H9 (cell line): ENCODE measurements at regions not wholly inside any gene's neighbourhood (a gene's known extent, or its start where the extent isn't known, plus 50 kb on each side); places are given as distances from the start of the nearest gene placed in this dataset.

Source experiments
- DNase-seq: peaks from one replicate; pipeline ENCODE4 v3.0.0-alpha.2; 2017
- H2AFZ ChIP-seq: one replicate; pipeline ENCODE4 v1.6.1; 2013; ENCODE audit warnings: mild to moderate bottlenecking, low read length, control low read depth, moderate library complexity
- H2AK5ac ChIP-seq: 2 replicates; pipeline ENCODE4 v1.6.1; 2013; ENCODE audit warnings: low read length, control low read depth, mixed read lengths; ENCODE audit not compliant: insufficient read length
- H2BK120ac ChIP-seq: one replicate; pipeline ENCODE4 v1.6.1; 2013; ENCODE audit warnings: low read depth, mild to moderate bottlenecking, low read length, control low read depth, inconsistent platforms; ENCODE audit not compliant: poor library complexity, severe bottlenecking
- H2BK12ac ChIP-seq: 2 replicates; pipeline ENCODE4 v1.6.1; 2013; ENCODE audit warnings: low read length, control low read depth, mixed read lengths, low read depth; ENCODE audit not compliant: insufficient read length
- H2BK15ac ChIP-seq: 2 replicates; pipeline ENCODE4 v1.6.1; 2013; ENCODE audit warnings: low read depth, low read length, control low read depth
- H2BK20ac ChIP-seq: one replicate; pipeline ENCODE4 v1.6.1; 2013; ENCODE audit warnings: low read depth, mild to moderate bottlenecking, low read length, control low read depth, inconsistent platforms; ENCODE audit not compliant: poor library complexity, severe bottlenecking
- H2BK5ac ChIP-seq: 2 replicates; pipeline ENCODE4 v1.6.1; 2013; ENCODE audit warnings: low read length, control low read depth, mixed read lengths; ENCODE audit not compliant: insufficient read length
- H3K14ac ChIP-seq: 2 replicates; pipeline ENCODE4 v1.6.1; 2013; ENCODE audit warnings: low read length, control low read depth; ENCODE audit not compliant: insufficient read depth
- H3K18ac ChIP-seq: 2 replicates; pipeline ENCODE4 v1.6.1; 2013; ENCODE audit warnings: low read depth, mild to moderate bottlenecking, mixed read lengths, low read length, control low read depth; ENCODE audit not compliant: insufficient read length
- H3K23ac ChIP-seq: 2 replicates; pipeline ENCODE4 v1.6.1; 2013; ENCODE audit warnings: low read length, control low read depth, mixed read lengths, low read depth; ENCODE audit not compliant: insufficient read length
- H3K23me2 ChIP-seq: 2 replicates; pipeline ENCODE4 v1.6.1; 2013; ENCODE audit warnings: low read depth, mild to moderate bottlenecking, mixed read lengths, low read length, control low read depth; ENCODE audit not compliant: insufficient read length, poor library complexity, severe bottlenecking
- H3K27ac ChIP-seq: 2 replicates; pipeline ENCODE4 v1.5.1; 2013; ENCODE audit warnings: low read length, control low read depth, mixed read lengths, low read depth; ENCODE audit not compliant: insufficient read length
- H3K27me3 ChIP-seq: 2 replicates; pipeline ENCODE4 v1.6.1; 2013; ENCODE audit warnings: low read length, control low read depth, inconsistent platforms; ENCODE audit not compliant: insufficient read depth
- H3K4ac ChIP-seq: 2 replicates; pipeline ENCODE4 v1.6.1; 2013; ENCODE audit warnings: low read depth, mild to moderate bottlenecking, control low read depth, inconsistent platforms, low read length, moderate library complexity
- H3K4me1 ChIP-seq: 2 replicates; pipeline ENCODE4 v1.6.1; 2013; ENCODE audit warnings: low read length, control low read depth, inconsistent platforms; ENCODE audit not compliant: insufficient read depth
- H3K4me2 ChIP-seq: 2 replicates; pipeline ENCODE4 v1.6.1; 2013; ENCODE audit warnings: low read length, control low read depth, mixed read lengths; ENCODE audit not compliant: insufficient read length, insufficient read depth
- H3K56ac ChIP-seq: 2 replicates; pipeline ENCODE4 v1.6.1; 2013; ENCODE audit warnings: low read depth, mild to moderate bottlenecking, mixed read lengths, low read length, control low read depth; ENCODE audit not compliant: insufficient read length
- H3K79me1 ChIP-seq: 2 replicates; pipeline ENCODE4 v1.6.1; 2013; ENCODE audit warnings: low read depth, mild to moderate bottlenecking, moderate library complexity, low read length, control low read depth, inconsistent platforms; ENCODE audit not compliant: insufficient read depth, poor library complexity, severe bottlenecking
- H3K79me2 ChIP-seq: 2 replicates; pipeline ENCODE4 v1.6.1; 2013; ENCODE audit warnings: low read length, control low read depth, inconsistent platforms; ENCODE audit not compliant: insufficient read depth
- H3K9ac ChIP-seq: 2 replicates; pipeline ENCODE4 v1.6.1; 2013; ENCODE audit warnings: low read length, control low read depth, mixed read lengths; ENCODE audit not compliant: insufficient read length; ENCODE audit errors: extremely low read depth
- H3K9me3 ChIP-seq: one replicate; pipeline ENCODE4 v1.6.1; 2013; ENCODE audit warnings: low read depth, low read length, inconsistent platforms; ENCODE audit not compliant: control insufficient read depth
- H3T11ph ChIP-seq: one replicate; pipeline ENCODE4 v1.6.1; 2013; ENCODE audit warnings: mild to moderate bottlenecking, low read length, control low read depth, inconsistent platforms
- H4K20me1 ChIP-seq: one replicate; pipeline ENCODE4 v1.6.1; 2013; ENCODE audit not compliant: control insufficient read depth, insufficient read length, insufficient read depth
- H4K5ac ChIP-seq: 2 replicates; pipeline ENCODE4 v1.6.1; 2013; ENCODE audit warnings: low read depth, mild to moderate bottlenecking, mixed read lengths, low read length, control low read depth; ENCODE audit not compliant: insufficient read length
- H4K8ac ChIP-seq: replicated peaks from 2 replicates; pipeline ENCODE4 v1.6.1; 2013; ENCODE audit warnings: low read length, control low read depth, mixed read lengths, low read depth; ENCODE audit not compliant: insufficient read length
- H4K91ac ChIP-seq: 2 replicates; pipeline ENCODE4 v1.6.1; 2013; ENCODE audit warnings: low read depth, mild to moderate bottlenecking, moderate library complexity, mixed read lengths, low read length, control low read depth; ENCODE audit not compliant: insufficient read length
- H3K27ac Mint-ChIP-seq, 3 experiments: 2 replicates in 2 of 3; 3 replicates in 1 of 3; pipeline ENCODE4 v1.8.0; 2020 to 2021; ENCODE audit warnings: mixed read lengths in 3 of 3, mild to moderate bottlenecking in 1 of 3, moderate library complexity in 1 of 3
- H3K27me3 Mint-ChIP-seq: 2 replicates; pipeline ENCODE4 v1.8.0; 2021; ENCODE audit warnings: low read depth, mild to moderate bottlenecking, moderate library complexity, mixed read lengths
- H3K36me3 Mint-ChIP-seq, 3 experiments: 2 replicates in 2 of 3; 3 replicates in 1 of 3; pipeline ENCODE4 v1.8.0; 2020 to 2021; ENCODE audit warnings: low read depth in 3 of 3, mixed read lengths in 3 of 3; ENCODE audit not compliant: insufficient read depth in 1 of 3
- H3K4me1 Mint-ChIP-seq, 2 experiments: 2 replicates each; pipeline ENCODE4 v1.8.0; 2020; ENCODE audit warnings: mixed read lengths in 2 of 2
- H3K4me3 Mint-ChIP-seq, 2 experiments: 2 replicates in 1 of 2; 3 replicates in 1 of 2; pipeline ENCODE4 v1.8.0; 2020 to 2021; ENCODE audit warnings: mild to moderate bottlenecking in 2 of 2, mixed read lengths in 2 of 2, moderate library complexity in 1 of 2
- H3K9me3 Mint-ChIP-seq, 2 experiments: 2 replicates in 1 of 2; 3 replicates in 1 of 2; pipeline ENCODE4 v1.8.0; 2020; ENCODE audit warnings: mild to moderate bottlenecking in 2 of 2, mixed read lengths in 2 of 2, moderate library complexity in 1 of 2
- WGBS: extraction: QIAGEN DNeasy Blood & Tissue Kit; methylation state at CpG from one replicate; pipeline ENCODE4 v1.1.7; 2013; ENCODE audit warnings: missing lambda C conversion rate, low lambda C conversion rate, mixed read lengths; ENCODE audit not compliant: insufficient read length; ENCODE audit errors: extremely low coverage; 5-methylcytosine and 5-hydroxymethylcytosine counted together
- TF ChIP-seq, protein P1 (sequence below): fragments of 200-600 bp; sonication (generic); conservative IDR thresholded peaks from 3 replicates; pipeline ENCODE4 v1.8.0; 2021; ENCODE audit warnings: antibody characterized with exemption, mild to moderate bottlenecking

DNA sequence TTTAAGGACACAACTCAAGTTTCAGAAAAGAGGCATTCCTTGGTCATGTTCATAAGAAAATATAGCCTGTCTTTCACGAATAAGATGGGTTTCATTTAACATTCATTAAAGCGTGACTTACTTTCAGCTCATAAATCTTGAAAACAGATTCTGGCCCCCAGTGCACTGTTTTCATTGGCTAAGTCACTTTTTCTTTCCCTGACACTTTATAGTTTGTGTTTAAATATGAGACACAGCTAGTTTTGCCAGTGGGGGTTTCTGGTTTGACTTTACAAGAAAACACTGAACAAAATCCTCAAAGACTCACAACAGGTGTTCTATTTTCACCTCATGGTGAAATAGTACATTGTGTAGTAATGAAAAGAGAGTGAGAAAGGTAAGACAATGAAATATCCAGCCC is 65.9 kb downstream of the PHLDA1 start:
- no peaks in the 10 kb centered on the region for H3K9me3 Mint-ChIP-seq
- Histone ChIP-seq H2BK20ac (no peak overlapping the region), H2AFZ (no peak overlapping the region), H3K14ac (no peak overlapping the region), H3K9me3 (no peaks in the 10 kb centered on the region), H2BK12ac (no peak overlapping the region), H2AK5ac (no peak overlapping the region), H3K23me2 (no peaks in the 10 kb centered on the region), H2BK15ac (no peak overlapping the region), H3K27ac (no peak overlapping the region), H2BK120ac (no peak overlapping the region), H3K4me1 (peaks cover 12% of the 10 kb centered on the region), H4K8ac (no peak overlapping the region), H3T11ph (no peak overlapping the region), H4K91ac (no peak overlapping the region), H4K5ac (no peak overlapping the region), H3K56ac (no peak overlapping the region), H3K9ac (no peak overlapping the region), H4K20me1 (no peaks in the 10 kb centered on the region), H2BK5ac (no peak overlapping the region), H3K4me2 (no peak overlapping the region), H3K27me3 (no peaks in the 10 kb centered on the region), H3K79me1 (no peaks in the 10 kb centered on the region), H3K4ac (no peak overlapping the region), H3K79me2 (no peaks in the 10 kb centered on the region), H3K23ac (no peak overlapping the region), H3K18ac (no peak overlapping the region)
- peaks cover 26 to 37% of the 10 kb centered on the region in 2 experiments for H3K4me1 Mint-ChIP-seq
- no peaks in the 10 kb centered on the region; a peak in 1 of 7 replicates for H3K36me3 Mint-ChIP-seq
- H3K4me3 Mint-ChIP-seq = no peak overlapping the region
- no peak overlapping the region for H3K27ac Mint-ChIP-seq
- WGBS = no CpG with 5 or more reads among the region's 2 CpGs
- no peak for DNase-seq
- TF ChIP-seq, protein P1, sequence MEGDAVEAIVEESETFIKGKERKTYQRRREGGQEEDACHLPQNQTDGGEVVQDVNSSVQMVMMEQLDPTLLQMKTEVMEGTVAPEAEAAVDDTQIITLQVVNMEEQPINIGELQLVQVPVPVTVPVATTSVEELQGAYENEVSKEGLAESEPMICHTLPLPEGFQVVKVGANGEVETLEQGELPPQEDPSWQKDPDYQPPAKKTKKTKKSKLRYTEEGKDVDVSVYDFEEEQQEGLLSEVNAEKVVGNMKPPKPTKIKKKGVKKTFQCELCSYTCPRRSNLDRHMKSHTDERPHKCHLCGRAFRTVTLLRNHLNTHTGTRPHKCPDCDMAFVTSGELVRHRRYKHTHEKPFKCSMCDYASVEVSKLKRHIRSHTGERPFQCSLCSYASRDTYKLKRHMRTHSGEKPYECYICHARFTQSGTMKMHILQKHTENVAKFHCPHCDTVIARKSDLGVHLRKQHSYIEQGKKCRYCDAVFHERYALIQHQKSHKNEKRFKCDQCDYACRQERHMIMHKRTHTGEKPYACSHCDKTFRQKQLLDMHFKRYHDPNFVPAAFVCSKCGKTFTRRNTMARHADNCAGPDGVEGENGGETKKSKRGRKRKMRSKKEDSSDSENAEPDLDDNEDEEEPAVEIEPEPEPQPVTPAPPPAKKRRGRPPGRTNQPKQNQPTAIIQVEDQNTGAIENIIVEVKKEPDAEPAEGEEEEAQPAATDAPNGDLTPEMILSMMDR = no peak
- H3K27me3 Mint-ChIP-seq = no peaks in the 10 kb centered on the region; the same call in 1 of the 2 replicates
